ENCODE measurements at regions not wholly inside any gene's neighbourhood (a gene's known extent, or its start where the extent isn't known, plus 50 kb on each side); places are given as distances from the start of the nearest gene placed in this dataset.

DNA sequence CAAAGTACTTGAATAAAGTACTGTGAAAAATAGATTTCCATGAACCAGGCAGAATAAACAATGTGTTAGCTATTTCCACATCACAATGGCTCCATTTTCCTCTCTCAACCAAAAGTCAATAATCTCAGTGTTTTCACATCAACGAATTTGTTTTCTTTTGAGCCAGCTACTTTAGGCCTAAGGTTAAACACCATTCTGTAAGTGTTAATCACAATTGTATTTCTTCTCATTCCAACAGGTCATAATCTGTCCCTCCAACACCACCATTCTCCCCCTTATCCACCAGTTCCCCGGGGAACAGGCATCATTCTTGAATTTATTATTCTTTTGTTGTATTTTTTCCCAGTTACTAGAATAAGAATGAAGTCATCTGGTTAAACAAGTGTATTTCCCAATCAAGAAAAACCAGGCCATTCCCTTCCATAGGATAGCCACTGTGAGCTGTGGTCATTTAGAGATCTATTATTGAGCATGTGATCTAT, 66.2 kb upstream of the PALMD start:
- in situ Hi-C loops (cut with HindIII; ENCODE audit: low pct_ligation_motif_present, low sequenced_read_pairs) = no loop called here
- no peak overlapping the region for H3K4me3 ChIP-seq (ENCODE audit: low read depth, low read length)
- no peak for DNase-seq
- H3K27ac ChIP-seq = no peak overlapping the region
- no peaks in the 10 kb centered on the region for H3K27me3 ChIP-seq (replicated peaks)
- H3K36me3 ChIP-seq (replicated peaks) = no peaks in the 10 kb centered on the region
- TF ChIP-seq, protein P1, sequence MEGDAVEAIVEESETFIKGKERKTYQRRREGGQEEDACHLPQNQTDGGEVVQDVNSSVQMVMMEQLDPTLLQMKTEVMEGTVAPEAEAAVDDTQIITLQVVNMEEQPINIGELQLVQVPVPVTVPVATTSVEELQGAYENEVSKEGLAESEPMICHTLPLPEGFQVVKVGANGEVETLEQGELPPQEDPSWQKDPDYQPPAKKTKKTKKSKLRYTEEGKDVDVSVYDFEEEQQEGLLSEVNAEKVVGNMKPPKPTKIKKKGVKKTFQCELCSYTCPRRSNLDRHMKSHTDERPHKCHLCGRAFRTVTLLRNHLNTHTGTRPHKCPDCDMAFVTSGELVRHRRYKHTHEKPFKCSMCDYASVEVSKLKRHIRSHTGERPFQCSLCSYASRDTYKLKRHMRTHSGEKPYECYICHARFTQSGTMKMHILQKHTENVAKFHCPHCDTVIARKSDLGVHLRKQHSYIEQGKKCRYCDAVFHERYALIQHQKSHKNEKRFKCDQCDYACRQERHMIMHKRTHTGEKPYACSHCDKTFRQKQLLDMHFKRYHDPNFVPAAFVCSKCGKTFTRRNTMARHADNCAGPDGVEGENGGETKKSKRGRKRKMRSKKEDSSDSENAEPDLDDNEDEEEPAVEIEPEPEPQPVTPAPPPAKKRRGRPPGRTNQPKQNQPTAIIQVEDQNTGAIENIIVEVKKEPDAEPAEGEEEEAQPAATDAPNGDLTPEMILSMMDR (IDR thresholded peaks at IDR 0.05; ENCODE audit: low read depth, low read length, missing control alignments) = no peak

DNA sequence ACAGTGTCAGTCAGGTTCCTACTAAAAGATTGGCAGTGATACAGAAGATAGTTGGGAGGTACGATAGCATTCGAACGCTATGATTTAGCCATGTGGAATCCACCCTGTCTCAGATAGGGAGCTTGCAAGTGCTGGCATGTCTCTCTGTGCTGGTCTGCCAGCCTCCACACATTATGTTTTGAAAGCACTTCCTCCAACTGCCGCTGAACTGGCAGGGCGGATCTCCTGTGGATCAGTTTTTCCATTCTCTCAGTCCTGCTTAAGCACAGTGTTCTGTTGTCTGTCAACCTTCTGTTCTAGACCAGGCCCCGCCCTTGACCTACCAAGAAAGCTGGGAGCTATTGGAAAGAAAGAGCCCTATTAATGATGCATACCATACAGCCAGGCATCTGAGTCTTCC, 65.5 kb upstream of the PALMD start:
- TF ChIP-seq, protein P1 (IDR thresholded peaks at IDR 0.05; ENCODE audit: low read depth, low read length, missing control alignments) = peak; percentile 5

DNA sequence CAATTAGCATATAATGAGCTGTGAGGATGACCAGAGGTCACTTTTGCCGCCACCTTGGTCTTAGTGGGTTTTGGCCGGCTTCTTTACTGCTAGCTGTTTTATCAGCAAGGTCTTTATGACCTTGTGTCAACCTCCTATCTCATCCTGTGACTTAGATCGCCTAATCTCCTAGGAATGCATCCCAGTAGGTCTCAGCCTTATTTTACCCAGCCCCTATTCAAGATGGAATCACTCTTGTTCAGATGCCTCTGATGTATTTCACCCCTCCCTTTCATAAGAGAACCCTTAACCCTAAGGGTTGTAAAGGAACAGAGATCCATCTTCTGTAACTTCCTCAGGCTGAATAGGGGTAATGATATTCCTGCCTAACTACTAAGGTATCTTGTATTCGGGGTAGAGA, 58.9 kb upstream of the PALMD start:
- no peak overlapping the region for H3K27ac ChIP-seq
- in situ Hi-C loops (cut with HindIII; ENCODE audit: low pct_ligation_motif_present, low sequenced_read_pairs) = no loop called here
- no peak for DNase-seq
- TF ChIP-seq, protein P1 (IDR thresholded peaks at IDR 0.05; ENCODE audit: low read depth, low read length, missing control alignments) = no peak
- no peaks in the 10 kb centered on the region for H3K36me3 ChIP-seq (replicated peaks)
- no peak overlapping the region for H3K4me3 ChIP-seq (ENCODE audit: low read depth, low read length)
- H3K27me3 ChIP-seq (replicated peaks) = no peaks in the 10 kb centered on the region

More for the DNA sequence above, 65.5 kb upstream of the PALMD start:
- H3K36me3 ChIP-seq (replicated peaks) = no peaks in the 10 kb centered on the region
- no peak for DNase-seq
- no peaks in the 10 kb centered on the region for H3K27me3 ChIP-seq (replicated peaks)
- no peak overlapping the region for H3K4me3 ChIP-seq (ENCODE audit: low read depth, low read length)
- no peak overlapping the region for H3K27ac ChIP-seq
- in situ Hi-C loops (cut with HindIII; ENCODE audit: low pct_ligation_motif_present, low sequenced_read_pairs) = no loop called here

DNA sequence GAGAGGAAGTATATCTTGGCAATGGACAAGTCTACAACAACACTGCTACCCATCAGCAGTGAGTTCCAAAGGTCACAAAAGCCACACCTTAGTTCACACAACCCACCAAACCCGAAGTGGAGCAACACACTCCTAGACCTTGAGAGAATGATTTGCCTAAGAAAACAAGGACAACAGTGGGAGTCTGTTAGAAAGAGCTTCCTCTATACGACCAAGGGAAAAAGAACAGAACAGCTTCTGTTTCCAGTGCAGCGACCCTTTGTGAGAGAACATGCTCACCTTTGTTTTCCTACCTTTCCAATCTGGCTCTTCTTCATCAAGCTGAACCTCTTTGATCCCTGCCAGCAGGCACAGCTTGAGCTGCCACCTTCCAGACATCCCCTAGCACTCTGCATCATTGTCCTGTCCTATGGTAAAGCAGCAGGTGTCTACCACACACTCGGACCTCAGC, 56.7 kb upstream of the PALMD start:
- no peak overlapping the region for H3K4me3 ChIP-seq (ENCODE audit: low read depth, low read length)
- in situ Hi-C loops (cut with HindIII; ENCODE audit: low pct_ligation_motif_present, low sequenced_read_pairs) = no loop called here
- no peak for DNase-seq
- no peaks in the 10 kb centered on the region for H3K36me3 ChIP-seq (replicated peaks)
- peak overlapping the region; percentile 96 for H3K27ac ChIP-seq
- TF ChIP-seq, protein P1 (IDR thresholded peaks at IDR 0.05; ENCODE audit: low read depth, low read length, missing control alignments) = no peak
- H3K27me3 ChIP-seq (replicated peaks) = no peaks in the 10 kb centered on the region

DNA sequence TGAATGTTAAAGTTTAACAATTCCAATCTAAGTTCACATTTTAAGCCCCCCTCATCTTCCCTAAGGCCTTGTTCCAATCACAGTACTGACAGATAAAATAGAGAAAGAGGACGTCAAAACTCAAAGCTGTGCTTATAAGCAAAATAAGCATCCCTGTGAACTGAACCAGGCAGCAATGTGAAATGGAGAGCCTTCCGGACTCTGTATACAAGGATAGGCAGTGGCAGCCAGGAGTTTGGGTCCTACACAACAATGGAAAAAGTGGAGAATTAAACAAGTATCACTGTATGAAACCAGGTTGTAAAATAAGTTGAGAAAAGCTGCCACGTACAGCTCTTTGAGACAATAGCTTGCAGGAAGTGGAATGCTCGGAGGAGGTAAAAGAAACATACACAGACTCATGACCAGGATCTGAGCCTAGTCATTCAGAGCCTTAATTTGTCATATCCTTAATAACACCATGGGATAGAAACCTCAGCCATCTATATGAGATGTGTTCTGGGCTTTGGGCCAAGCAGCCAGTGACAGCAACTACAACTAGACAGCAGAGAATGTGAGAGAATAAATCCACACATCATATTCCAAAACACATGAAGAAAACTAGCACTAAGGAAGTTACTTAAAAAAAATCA, 55.2 kb upstream of the PALMD start:
- H3K36me3 ChIP-seq (replicated peaks) = no peaks in the 10 kb centered on the region
- no peak overlapping the region for H3K4me3 ChIP-seq (ENCODE audit: low read depth, low read length)
- TF ChIP-seq, protein P1 (IDR thresholded peaks at IDR 0.05; ENCODE audit: low read depth, low read length, missing control alignments) = no peak
- in situ Hi-C loops (cut with HindIII; ENCODE audit: low pct_ligation_motif_present, low sequenced_read_pairs) = no loop called here
- peak overlapping the region; percentile 96 for H3K27ac ChIP-seq
- DNase-seq = peak; percentile 99
- no peaks in the 10 kb centered on the region for H3K27me3 ChIP-seq (replicated peaks)

DNA sequence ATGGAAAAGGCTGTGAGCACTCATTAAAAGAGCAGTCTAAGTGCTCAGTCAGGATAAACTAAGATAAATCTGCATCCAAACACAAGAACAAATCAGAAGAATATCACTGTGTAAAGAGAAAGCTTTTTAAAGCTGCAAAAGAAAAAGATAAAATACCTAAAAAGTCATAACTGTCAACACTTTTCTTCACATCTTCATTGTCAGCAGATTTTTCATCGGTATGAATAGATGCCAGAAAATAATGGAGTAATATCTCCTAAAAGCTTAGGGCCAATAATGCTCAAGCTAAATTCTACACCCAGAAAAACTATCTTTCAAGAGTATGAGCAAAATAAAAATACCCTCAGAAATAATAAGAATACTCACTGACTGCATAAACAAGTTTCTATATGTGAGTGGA, 54.0 kb upstream of the PALMD start:
- peak overlapping the region; percentile 96 for H3K27ac ChIP-seq
- TF ChIP-seq, protein P1 (IDR thresholded peaks at IDR 0.05; ENCODE audit: low read depth, low read length, missing control alignments) = no peak
- H3K36me3 ChIP-seq (replicated peaks) = no peaks in the 10 kb centered on the region
- DNase-seq = no peak
- in situ Hi-C loops (cut with HindIII; ENCODE audit: low pct_ligation_motif_present, low sequenced_read_pairs) = no loop called here
- no peak overlapping the region for H3K4me3 ChIP-seq (ENCODE audit: low read depth, low read length)
- H3K27me3 ChIP-seq (replicated peaks) = no peaks in the 10 kb centered on the region
